Left colon (tissue), 2 donors: ENCODE measurements at regions not wholly inside any gene's neighbourhood (a gene's known extent, or its start where the extent isn't known, plus 50 kb on each side); places are given as distances from the start of the nearest gene placed in this dataset.
"Not testable (repeated sequence)": the region's sequence is repeated elsewhere in the genome, so short reads cannot be mapped to it uniquely, and the experiment has no call there.

ENCODE experiments used
- ATAC-seq: fragments of 200-7000 bp; cut with Tn5 transposase; one replicate; pipeline ENCODE4 v1.9.1; 2020; ENCODE audit warnings: mild to moderate bottlenecking, moderate library complexity
- DNase-seq, 2 donors: peaks; one replicate each; pipeline ENCODE4 v3.0.0-alpha.2; 2020
- intact Hi-C, 2 donors: fragments of 100-400 bp; cut with DNase I in 1 of 2; cut with micrococcal nuclease in 1 of 2; formaldehyde crosslinking; loops; one replicate each; pipeline versions ENCODE4 v1.11.2 to v1.14.0; 2022; cut with DNase I, micrococcal nuclease
- donor health status: DM: no; HTN: no; CAD: no.
- donor health status: DM: yes; HTN: yes; CAD: no.

- DNase-seq: no peak
- intact Hi-C loops: no loop called here
- ATAC-seq: no peak
These were observed 472.4 kb upstream of the UBE2E2 start for GRCh38 chr3:22730701-22731100.

- intact Hi-C loops: no loop called here
- DNase-seq (no peak), ATAC-seq (no peak)
These were observed 471.2 kb upstream of the UBE2E2 start for GRCh38 chr3:22731901-22732300.

- no peak for ATAC-seq
- intact Hi-C loops: no loop called here
- DNase-seq: no peak
These were observed 470.5 kb upstream of the UBE2E2 start for GRCh38 chr3:22732641-22733040.

GRCh38 chr3:22734207-22734606 lies 468.9 kb upstream of the UBE2E2 start:
- ATAC-seq: peak; percentile 77
- DNase-seq: peak in 1 of 2 donors; percentile 11

GRCh38 chr3:22734756-22735155 lies 468.4 kb upstream of the UBE2E2 start:
- no peak for DNase-seq
- peak; percentile 57 for ATAC-seq
- intact Hi-C loops: no loop called here

More at GRCh38 chr3:22734207-22734606, 468.9 kb upstream of the UBE2E2 start:
- intact Hi-C loops: no loop called here

- intact Hi-C loops: no loop called here
- ATAC-seq (peak; percentile 92), DNase-seq (peak in 1 of 2 donors; percentile 35)
These were observed 467.8 kb upstream of the UBE2E2 start for GRCh38 chr3:22735373-22735772.

- ATAC-seq, intact Hi-C loops: not testable (repeated sequence)
- peak; percentile 18 to 29 for DNase-seq
These were observed 459.7 kb upstream of the UBE2E2 start for GRCh38 chr3:22743386-22743785.

GRCh38 chr3:22745321-22745720 lies 457.8 kb upstream of the UBE2E2 start:
- no peak for DNase-seq
- intact Hi-C loops: no loop called here
- ATAC-seq: no peak

GRCh38 chr3:22746221-22746620 lies 456.9 kb upstream of the UBE2E2 start:
- intact Hi-C loops: no loop called here
- DNase-seq (no peak), ATAC-seq (no peak)

- DNase-seq (no peak), ATAC-seq (no peak)
- intact Hi-C loops: no loop called here
These were observed 454.6 kb upstream of the UBE2E2 start for GRCh38 chr3:22748453-22749045.

- ATAC-seq (no peak), DNase-seq (no peak)
- intact Hi-C loops: no loop called here
These were observed 443.4 kb upstream of the UBE2E2 start for GRCh38 chr3:22759636-22760310.

- no peak for ATAC-seq
- DNase-seq: no peak
- intact Hi-C loops: no loop called here
These were observed 437.4 kb upstream of the UBE2E2 start for GRCh38 chr3:22765679-22766078.

GRCh38 chr3:22777834-22778233 lies 425.3 kb upstream of the UBE2E2 start:
- no peak for DNase-seq
- ATAC-seq: no peak
- intact Hi-C loops: no loop called here

GRCh38 chr3:22779737-22780136 lies 423.4 kb upstream of the UBE2E2 start:
- DNase-seq (no peak), ATAC-seq (no peak)
- intact Hi-C loops: no loop called here

- ATAC-seq: no peak
- intact Hi-C loops: no loop called here
- no peak for DNase-seq
These were observed 410.6 kb upstream of the UBE2E2 start for GRCh38 chr3:22792533-22792932.

- DNase-seq (no peak), ATAC-seq (no peak)
- intact Hi-C loops: no loop called here
These were observed 407.2 kb upstream of the UBE2E2 start for GRCh38 chr3:22795917-22796316.

GRCh38 chr3:22798461-22798860 lies 404.7 kb upstream of the UBE2E2 start:
- DNase-seq: no peak
- ATAC-seq: no peak
- intact Hi-C loops: no loop called here

- DNase-seq (no peak), ATAC-seq (no peak)
- intact Hi-C loops: no loop called here
These were observed 383.9 kb upstream of the UBE2E2 start for GRCh38 chr3:22819209-22819608.

- intact Hi-C loops: no loop called here
- peak; percentile 80 for ATAC-seq
- no peak for DNase-seq
These were observed 368.1 kb upstream of the UBE2E2 start for GRCh38 chr3:22835041-22835440.

GRCh38 chr3:22836131-22836530 lies 367.0 kb upstream of the UBE2E2 start:
- no peak for DNase-seq
- intact Hi-C loops: no loop called here
- no peak for ATAC-seq

GRCh38 chr3:22843854-22844253 lies 359.3 kb upstream of the UBE2E2 start:
- no peak for ATAC-seq
- intact Hi-C loops: no loop called here
- DNase-seq: no peak
